NB4 (cell line): ENCODE measurements at regions not wholly inside any gene's neighbourhood (a gene's known extent, or its start where the extent isn't known, plus 50 kb on each side); places are given as distances from the start of the nearest gene placed in this dataset.

Experiments used
- DNase-seq: peaks from one replicate; pipeline ENCODE4 v3.0.0; 2010; ENCODE audit warnings: low read depth
- H3K4me3 ChIP-seq: one replicate; pipeline ENCODE4 v1.5.1; 2011; ENCODE audit warnings: mild to moderate bottlenecking, low read depth, low read length, moderate library complexity
- CTCF ChIP-seq: IDR thresholded peaks from one replicate; pipeline ENCODE4 v1.5.1; 2012; ENCODE audit warnings: low read depth, low read length
- MAX ChIP-seq: IDR thresholded peaks from 2 replicates; pipeline ENCODE4 v1.6.1; 2011; ENCODE audit warnings: low read depth, low read length
- MYC ChIP-seq: IDR thresholded peaks from 2 replicates; pipeline ENCODE4 v1.6.1; 2011; ENCODE audit warnings: low read depth, low read length
- POLR2A ChIP-seq: IDR thresholded peaks from 2 replicates; pipeline ENCODE4 v1.6.1; 2011; ENCODE audit warnings: mild to moderate bottlenecking; ENCODE audit not compliant: insufficient read length; ENCODE audit errors: extremely low read depth

- H3K4me3 ChIP-seq, result no peak overlapping the region
- no peak for DNase-seq
- TF ChIP-seq MAX (no peak), CTCF (no peak), POLR2A (no peak), MYC (no peak)
Measured at GRCh38 chr2:13000664-13001363, 284.1 kb downstream of the TRIB2 start.

GRCh38 chr2:13001408-13001807 is 284.7 kb downstream of the TRIB2 start:
- no peak for TF ChIP-seq MAX
- TF ChIP-seq MYC, result no peak
- TF ChIP-seq POLR2A, result no peak
- no peak for TF ChIP-seq CTCF
- H3K4me3 ChIP-seq, result no peak overlapping the region
- no peak for DNase-seq

- DNase-seq, result no peak
- H3K4me3 ChIP-seq, result no peak overlapping the region
- TF ChIP-seq MAX (no peak), CTCF (no peak), MYC (no peak), POLR2A (no peak)
Measured at GRCh38 chr2:13002536-13003331, 286.0 kb downstream of the TRIB2 start.

GRCh38 chr2:13003500-13003899 is 286.8 kb downstream of the TRIB2 start:
- DNase-seq, result no peak
- TF ChIP-seq CTCF (no peak), POLR2A (no peak), MYC (no peak), MAX (no peak)
- H3K4me3 ChIP-seq, result no peak overlapping the region

- TF ChIP-seq MAX (no peak), MYC (no peak), POLR2A (no peak), CTCF (no peak)
- no peak overlapping the region for H3K4me3 ChIP-seq
- no peak for DNase-seq
Measured at GRCh38 chr2:13005048-13005447, 288.3 kb downstream of the TRIB2 start.
